ENCODE measurements at regions not wholly inside any gene's neighbourhood (a gene's known extent, or its start where the extent isn't known, plus 50 kb on each side); places are given as distances from the start of the nearest gene placed in this dataset.
A peak's percentile ranks its signal among the peaks of the same experiment; 100 is the strongest.
"Not testable (repeated sequence)": the region's sequence is repeated elsewhere in the genome, so short reads cannot be mapped to it uniquely, and the experiment has no call there.

DNA sequence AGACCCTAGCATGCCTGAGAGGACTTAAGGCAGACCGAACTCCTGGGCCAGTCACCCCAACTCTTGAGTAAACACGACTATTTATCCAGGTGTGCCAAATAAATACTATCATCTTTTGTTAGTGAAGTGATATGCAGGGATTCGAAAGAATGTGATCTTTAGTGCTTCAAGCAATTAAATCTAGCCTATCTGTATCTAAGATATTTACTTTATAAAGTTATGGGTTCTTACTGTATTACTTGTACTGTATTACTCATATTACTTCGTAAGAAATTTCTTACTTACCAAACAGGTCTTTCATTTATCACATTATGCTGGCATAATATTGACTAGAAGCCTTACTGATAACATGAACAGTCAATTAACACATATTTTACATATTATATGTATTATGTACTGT lies 211.6 kb upstream of the NECTIN3 start:
- no peak for DNase-seq

DNA sequence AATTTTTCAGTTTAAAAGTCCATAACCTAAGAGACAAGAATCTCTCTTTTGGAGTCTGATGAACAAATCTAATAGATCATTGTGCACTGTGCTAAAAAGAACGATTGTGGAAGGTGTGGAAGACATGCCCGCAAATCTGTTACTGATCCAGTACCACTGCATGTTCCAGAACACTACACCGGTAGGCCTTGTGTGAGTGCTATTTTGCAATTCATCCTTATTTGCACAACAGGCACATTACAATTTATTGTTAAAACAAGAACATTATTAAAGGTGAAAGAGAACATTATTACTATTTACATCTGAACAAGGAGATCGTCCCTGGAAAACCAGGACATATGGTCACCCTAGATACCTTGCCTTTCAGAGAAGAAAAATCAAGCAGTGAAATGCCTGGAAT lies 205.7 kb upstream of the NECTIN3 start:
- DNase-seq = no peak

GRCh38 chr3:110868106-110868505 lies 203.5 kb upstream of the NECTIN3 start:
- no peak for DNase-seq

- DNase-seq = no peak
These were observed 201.9 kb upstream of the NECTIN3 start for GRCh38 chr3:110869736-110870135.

GRCh38 chr3:110871869-110872268 lies 199.7 kb upstream of the NECTIN3 start:
- DNase-seq = no peak

DNA sequence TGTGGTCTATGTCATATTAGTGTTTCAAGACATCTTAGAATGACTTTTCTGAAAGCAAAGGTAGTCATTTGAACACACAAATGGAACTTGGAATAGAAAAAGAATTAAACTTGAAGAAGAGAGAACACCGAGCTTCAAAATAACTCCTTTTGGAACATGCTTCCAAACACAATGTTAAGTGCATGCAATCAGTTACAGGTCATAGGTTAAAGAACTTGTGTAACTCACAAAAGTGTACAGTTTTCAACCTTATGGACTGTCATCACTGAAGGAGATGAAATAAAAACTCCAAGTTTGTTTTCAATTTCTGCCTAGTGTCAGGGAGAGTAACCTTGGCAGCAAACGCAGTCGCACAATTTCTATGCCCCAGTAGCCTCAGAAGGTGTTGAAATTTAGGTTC lies 192.9 kb upstream of the NECTIN3 start:
- no peak for DNase-seq

DNA sequence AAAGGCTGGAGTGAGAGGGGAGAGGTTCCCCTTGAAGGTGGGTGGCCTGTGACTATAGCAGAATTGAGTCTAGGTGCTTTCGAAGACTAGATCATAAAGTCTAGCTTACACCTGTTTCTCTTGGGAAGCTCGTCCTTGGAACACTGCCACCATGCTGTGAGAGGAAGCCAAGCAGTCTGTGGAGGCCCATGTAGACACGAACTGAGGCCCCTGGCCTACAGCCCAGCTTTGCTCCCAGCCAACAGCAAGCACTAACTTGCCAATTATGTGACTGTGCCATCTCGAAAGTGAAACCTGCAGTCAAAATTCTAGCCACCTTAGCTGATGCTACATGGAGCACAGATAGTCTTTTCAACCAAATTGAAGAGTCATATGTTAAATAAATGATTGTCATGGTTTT lies 190.5 kb upstream of the NECTIN3 start:
- DNase-seq = peak; percentile 1

DNA sequence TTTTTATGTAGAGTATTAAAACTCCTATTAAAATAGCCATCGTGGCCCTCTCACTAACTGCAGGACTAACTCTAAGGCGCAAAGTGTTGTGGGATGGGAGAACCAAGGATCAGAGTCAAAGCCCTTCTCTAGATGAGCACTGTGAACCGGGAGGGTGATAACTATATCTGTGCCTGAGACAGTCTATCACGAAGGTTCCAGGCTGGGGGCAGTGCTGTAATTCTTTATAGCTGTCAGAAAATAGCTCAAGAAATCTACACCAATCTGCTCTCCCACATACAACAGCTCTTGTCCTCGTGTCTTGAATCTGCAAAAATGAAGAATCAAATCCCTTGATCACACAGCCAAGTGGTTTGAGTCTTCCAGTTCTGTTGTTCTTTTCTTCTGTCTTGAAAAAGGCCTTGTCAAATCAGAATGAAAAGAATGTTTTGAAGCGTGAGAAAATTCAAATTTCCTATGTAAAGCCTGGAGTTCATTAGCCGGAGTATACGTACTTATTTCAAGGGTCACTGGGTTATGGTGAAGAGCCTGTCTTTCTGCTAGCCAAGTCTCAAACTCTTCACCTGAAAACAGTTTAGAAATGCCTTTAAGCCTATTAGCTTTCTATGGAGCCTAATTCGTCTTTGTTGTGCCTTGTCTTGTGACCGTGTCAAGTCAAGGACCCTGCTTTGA lies 185.3 kb upstream of the NECTIN3 start:
- no peak for DNase-seq

- DNase-seq = no peak
These were observed 184.4 kb upstream of the NECTIN3 start for GRCh38 chr3:110887176-110887575.

GRCh38 chr3:110888625-110889375 lies 182.8 kb upstream of the NECTIN3 start:
- DNase-seq = peak; percentile 10

DNA sequence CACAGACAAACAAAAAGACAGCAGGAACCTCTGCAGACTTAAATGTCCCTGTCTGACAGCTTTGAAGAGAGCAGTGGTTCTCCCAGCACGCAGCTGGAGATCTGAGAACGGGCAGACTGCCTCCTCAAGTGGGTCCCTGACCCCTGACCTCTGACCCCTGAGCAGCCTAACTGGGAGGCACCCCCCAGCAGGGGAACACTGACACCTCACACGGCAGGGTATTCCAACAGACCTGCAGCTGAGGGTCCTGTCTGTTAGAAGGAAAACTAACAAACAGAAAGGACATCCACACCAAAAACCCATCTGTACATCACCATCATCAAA lies 182.3 kb upstream of the NECTIN3 start:
- DNase-seq = not testable (repeated sequence)

DNA sequence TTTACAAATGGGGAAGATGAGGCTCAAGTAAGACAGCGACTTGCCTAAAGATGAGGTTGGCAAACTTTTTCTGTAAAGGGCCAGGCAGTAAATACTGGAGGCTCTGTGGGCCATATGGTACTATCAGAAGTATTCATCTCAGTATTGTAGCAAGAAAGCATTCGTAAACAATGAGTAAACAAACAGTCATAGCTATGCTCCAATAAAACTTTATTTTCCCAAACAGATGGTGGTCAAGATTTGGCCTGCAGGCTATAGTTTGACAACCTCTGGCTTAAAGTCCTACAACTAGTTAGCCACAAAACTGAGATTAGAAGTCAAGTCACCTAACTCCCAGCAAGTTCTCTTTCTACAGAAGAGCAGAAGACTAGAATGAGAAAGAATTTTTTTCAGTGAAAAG lies 177.0 kb upstream of the NECTIN3 start:
- no peak for DNase-seq

DNA sequence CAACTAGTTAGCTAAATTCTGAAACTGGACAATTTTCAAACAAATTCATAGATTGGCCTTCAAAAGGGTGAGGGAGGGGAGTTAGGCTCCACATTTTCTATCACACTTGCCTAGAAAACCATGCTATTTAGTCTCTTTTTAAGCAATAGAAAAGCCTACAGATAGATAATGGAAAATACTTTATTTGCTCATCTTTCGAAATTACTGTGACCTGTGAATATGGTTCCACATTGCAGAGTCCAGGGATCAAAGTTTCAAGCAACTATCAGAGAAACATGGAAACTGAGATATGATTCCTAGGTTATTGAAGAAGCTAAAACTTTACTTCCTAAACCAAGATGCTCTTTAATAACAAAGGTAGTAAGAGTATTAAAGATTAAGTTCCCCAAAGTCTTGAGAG lies 176.6 kb upstream of the NECTIN3 start:
- DNase-seq = no peak

- no peak for DNase-seq
These were observed 174.6 kb upstream of the NECTIN3 start for GRCh38 chr3:110897046-110897445.

- DNase-seq = no peak
These were observed 171.0 kb upstream of the NECTIN3 start for GRCh38 chr3:110900576-110900975.

GRCh38 chr3:110901536-110901935 lies 170.1 kb upstream of the NECTIN3 start:
- no peak for DNase-seq

DNA sequence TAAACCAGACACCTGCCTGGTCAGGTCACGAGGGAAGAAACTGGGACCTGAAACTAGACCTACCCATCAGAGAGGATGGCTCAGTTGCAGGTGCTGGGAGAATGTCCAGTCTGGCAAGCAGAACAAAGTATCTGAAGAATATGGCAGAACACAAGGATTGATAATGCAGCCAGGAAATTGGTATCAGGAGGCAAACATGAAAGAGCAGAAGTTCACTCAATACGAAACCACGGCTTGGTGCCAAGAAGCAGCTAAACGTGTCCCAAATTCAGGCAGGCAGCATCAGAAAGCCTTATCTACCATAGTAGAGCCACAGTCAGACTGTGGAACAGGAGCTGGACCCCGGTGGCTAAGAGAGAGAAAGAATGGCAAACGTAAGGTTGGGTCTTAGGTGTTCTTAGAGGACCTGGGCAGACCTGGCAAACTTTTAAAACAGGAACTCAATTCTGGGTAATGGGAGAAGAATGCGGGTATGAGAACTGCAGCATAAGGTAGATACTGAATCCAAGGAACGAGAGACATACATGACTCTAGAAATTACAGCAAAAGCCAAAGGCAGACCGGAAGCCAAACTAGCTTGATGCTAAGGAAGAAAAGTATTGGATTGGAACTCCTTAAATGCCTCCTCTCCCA lies 169.0 kb upstream of the NECTIN3 start:
- DNase-seq = no peak

- no peak for DNase-seq
These were observed 167.7 kb upstream of the NECTIN3 start for GRCh38 chr3:110903771-110904519.

GRCh38 chr3:110904520-110904890 lies 167.1 kb upstream of the NECTIN3 start:
- DNase-seq = no peak

- no peak for DNase-seq
These were observed 166.5 kb upstream of the NECTIN3 start for GRCh38 chr3:110905121-110905520.

GRCh38 chr3:110909839-110910238 lies 161.8 kb upstream of the NECTIN3 start:
- no peak for DNase-seq

DNA sequence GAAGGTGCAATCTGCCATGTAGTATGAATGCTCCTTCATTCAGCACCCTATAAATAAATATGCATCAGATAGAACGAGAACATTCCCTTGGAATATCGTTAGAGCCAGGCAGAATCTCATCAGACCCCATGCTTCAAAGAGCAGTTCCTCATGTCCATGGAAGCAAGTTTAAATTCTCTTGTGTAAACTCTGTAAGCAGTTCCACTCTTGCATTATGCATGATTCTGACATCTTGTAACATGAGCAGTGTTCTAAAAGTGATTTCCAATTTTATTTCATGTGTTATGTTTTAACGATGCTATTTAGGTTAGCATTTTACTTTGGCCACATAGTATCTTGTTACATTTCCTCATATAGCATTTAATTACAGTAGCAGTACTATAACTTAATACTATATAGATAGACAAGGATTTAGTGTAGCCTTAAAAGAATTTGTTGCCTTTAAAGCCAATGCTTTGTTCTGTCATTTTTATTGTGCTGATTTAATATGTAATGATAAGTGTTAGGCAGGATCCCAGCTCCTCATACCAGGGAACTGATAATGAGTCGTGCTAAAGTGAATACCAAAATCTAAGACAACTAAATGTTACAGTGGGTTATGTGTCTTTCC lies 161.2 kb upstream of the NECTIN3 start:
- no peak for DNase-seq

GRCh38 chr3:110918963-110919362 lies 152.7 kb upstream of the NECTIN3 start:
- DNase-seq = no peak

Data from NCI-H510A (cell line).